ENCODE measurements at regions not wholly inside any gene's neighbourhood (a gene's known extent, or its start where the extent isn't known, plus 50 kb on each side); places are given as distances from the start of the nearest gene placed in this dataset.

DNA sequence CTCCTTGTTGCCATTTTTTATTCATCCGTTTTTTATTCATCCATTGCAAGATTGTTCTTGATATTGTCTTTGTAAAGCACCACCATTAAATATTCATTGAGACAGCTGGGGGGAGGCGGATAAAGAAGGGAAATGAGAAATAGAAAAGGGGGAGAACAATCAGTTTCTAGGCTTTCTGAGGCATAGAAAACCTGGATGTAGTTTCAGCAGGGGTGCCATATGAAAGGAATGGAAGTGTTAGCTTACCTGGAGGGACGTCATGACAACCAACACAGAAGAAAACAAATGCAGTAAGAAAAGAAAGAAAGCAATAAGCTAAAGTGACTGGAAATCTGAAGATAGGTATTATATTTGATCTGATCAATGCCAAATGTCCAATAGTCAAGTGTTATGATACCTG is 276.1 kb downstream of the GASK1B start:
- H3K27me3 ChIP-seq (replicated peaks): no peaks in the 10 kb centered on the region
- no peaks in the 10 kb centered on the region for H3K36me3 ChIP-seq (replicated peaks)
- in situ Hi-C loops (cut with HindIII; ENCODE audit: low pct_ligation_motif_present, low sequenced_read_pairs): no loop called here
- TF ChIP-seq, protein P1, sequence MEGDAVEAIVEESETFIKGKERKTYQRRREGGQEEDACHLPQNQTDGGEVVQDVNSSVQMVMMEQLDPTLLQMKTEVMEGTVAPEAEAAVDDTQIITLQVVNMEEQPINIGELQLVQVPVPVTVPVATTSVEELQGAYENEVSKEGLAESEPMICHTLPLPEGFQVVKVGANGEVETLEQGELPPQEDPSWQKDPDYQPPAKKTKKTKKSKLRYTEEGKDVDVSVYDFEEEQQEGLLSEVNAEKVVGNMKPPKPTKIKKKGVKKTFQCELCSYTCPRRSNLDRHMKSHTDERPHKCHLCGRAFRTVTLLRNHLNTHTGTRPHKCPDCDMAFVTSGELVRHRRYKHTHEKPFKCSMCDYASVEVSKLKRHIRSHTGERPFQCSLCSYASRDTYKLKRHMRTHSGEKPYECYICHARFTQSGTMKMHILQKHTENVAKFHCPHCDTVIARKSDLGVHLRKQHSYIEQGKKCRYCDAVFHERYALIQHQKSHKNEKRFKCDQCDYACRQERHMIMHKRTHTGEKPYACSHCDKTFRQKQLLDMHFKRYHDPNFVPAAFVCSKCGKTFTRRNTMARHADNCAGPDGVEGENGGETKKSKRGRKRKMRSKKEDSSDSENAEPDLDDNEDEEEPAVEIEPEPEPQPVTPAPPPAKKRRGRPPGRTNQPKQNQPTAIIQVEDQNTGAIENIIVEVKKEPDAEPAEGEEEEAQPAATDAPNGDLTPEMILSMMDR (IDR thresholded peaks at IDR 0.05; ENCODE audit: low read depth, low read length, missing control alignments): no peak
- H3K27ac ChIP-seq: no peak overlapping the region
- H3K4me3 ChIP-seq (ENCODE audit: low read depth, low read length): no peak overlapping the region
- no peak for DNase-seq

DNA sequence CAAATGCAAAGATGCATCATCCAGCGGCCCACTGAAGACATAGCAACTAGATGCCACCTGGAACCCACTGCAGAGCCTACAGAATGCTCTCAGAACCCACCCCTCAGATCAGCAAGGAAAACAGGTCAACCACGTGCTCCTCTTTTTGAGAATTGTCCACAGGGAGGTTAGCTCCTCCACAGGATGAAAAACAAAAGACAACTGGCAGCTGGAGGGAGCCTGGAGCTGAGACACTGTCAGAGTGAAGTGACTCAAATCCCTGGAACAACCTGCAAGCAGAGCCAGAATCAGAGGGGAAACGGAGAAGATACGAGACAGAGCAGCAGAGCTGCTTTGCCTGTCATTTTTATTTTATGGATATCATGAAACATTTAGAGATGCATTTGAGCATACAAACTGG is 277.6 kb downstream of the GASK1B start:
- TF ChIP-seq, protein P1 (IDR thresholded peaks at IDR 0.05; ENCODE audit: low read depth, low read length, missing control alignments): no peak
- Histone ChIP-seq H3K27me3 (replicated peaks) (no peaks in the 10 kb centered on the region), H3K27ac (no peak overlapping the region), H3K4me3 (ENCODE audit: low read depth, low read length) (no peak overlapping the region), H3K36me3 (replicated peaks) (no peaks in the 10 kb centered on the region)
- in situ Hi-C loops (cut with HindIII; ENCODE audit: low pct_ligation_motif_present, low sequenced_read_pairs): no loop called here
- DNase-seq: no peak

DNA sequence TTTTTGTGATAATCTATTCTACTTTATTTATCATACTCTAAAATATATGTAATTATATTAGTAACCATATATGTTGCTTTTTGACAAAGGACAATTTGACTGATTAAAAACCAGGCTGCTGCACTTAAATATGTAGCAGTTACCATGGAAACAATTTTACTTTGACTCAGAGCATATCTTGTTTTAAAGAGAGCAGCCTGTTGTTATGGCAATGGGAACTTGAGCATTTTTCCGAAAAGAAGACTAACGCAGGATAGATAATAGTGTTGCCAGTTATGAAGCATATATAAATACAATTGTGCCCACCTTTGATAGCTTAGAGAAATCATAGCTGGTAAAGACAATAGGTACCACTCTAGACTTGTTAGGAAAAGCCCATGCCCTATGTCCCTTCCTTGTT is 283.0 kb downstream of the GASK1B start:
- Histone ChIP-seq H3K27ac (no peak overlapping the region), H3K4me3 (ENCODE audit: low read depth, low read length) (no peak overlapping the region), H3K27me3 (replicated peaks) (no peaks in the 10 kb centered on the region), H3K36me3 (replicated peaks) (no peaks in the 10 kb centered on the region)
- TF ChIP-seq, protein P1 (IDR thresholded peaks at IDR 0.05; ENCODE audit: low read depth, low read length, missing control alignments): no peak
- in situ Hi-C loops (cut with HindIII; ENCODE audit: low pct_ligation_motif_present, low sequenced_read_pairs): no loop called here
- no peak for DNase-seq

DNA sequence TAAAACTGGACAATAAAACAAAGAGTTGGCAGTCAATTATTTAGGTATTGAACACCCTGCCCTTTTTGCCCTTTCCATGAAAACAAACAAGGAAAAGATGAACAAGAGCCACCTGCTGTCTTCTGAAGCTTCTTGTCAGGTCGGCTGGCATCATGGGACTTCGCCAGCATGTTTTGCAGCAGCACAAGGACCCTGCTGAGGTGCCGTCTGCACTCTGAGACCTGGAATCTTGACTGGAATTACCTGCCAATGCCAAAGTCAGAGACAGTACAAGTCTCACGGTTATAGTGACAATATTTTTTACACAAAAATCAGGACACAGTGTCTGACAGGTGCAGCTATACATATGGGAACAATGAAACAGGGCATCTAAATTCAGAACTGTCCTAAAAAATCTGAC is 284.5 kb downstream of the GASK1B start:
- in situ Hi-C loops (cut with HindIII; ENCODE audit: low pct_ligation_motif_present, low sequenced_read_pairs): no loop called here
- TF ChIP-seq, protein P1 (IDR thresholded peaks at IDR 0.05; ENCODE audit: low read depth, low read length, missing control alignments): no peak
- no peak for DNase-seq
- Histone ChIP-seq H3K27me3 (replicated peaks) (no peaks in the 10 kb centered on the region), H3K4me3 (ENCODE audit: low read depth, low read length) (no peak overlapping the region), H3K27ac (no peak overlapping the region), H3K36me3 (replicated peaks) (no peaks in the 10 kb centered on the region)

DNA sequence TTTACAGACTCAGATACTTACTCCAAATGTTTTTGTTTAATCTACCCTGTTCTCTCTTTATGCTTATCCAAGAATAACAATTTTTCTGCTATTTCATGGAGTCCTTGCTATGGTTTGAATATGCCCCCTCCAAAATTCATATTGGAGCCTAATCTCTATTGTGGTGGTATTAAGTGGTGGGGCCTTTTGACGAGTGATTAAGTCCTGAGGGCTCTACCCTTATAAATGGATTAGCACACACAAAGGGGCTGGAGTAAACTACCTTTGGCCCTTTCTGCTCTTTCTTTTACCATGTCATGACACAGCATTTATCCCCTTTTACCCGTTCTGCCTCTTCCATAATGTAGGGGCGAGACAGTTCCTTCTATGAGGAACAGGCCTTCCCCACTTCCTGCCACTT is 285.5 kb downstream of the GASK1B start:
- in situ Hi-C loops (cut with HindIII; ENCODE audit: low pct_ligation_motif_present, low sequenced_read_pairs): no loop called here
- no peak for DNase-seq

DNA sequence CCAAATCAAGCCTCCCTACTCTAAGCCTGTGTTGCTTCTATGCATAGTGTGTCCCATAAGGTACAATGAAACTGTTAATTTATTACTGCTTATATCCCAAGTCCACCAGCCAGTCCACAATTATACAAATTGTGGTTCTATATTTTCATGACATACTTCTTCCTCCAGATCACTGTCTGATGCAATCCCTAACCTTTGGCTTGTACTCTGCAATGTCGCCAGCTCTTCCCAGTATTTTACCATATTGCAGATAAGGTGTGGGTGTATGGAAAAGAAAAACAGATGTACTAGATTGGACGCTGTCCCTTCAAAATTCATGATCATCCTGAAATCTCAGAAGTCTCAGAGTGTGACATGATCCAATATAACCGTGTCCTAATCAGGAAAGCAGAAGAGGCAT is 286.2 kb downstream of the GASK1B start:
- in situ Hi-C loops (cut with HindIII; ENCODE audit: low pct_ligation_motif_present, low sequenced_read_pairs): no loop called here
- Histone ChIP-seq H3K4me3 (ENCODE audit: low read depth, low read length) (no peak overlapping the region), H3K27ac (no peak overlapping the region), H3K36me3 (replicated peaks) (no peaks in the 10 kb centered on the region), H3K27me3 (replicated peaks) (no peaks in the 10 kb centered on the region)
- TF ChIP-seq, protein P1 (IDR thresholded peaks at IDR 0.05; ENCODE audit: low read depth, low read length, missing control alignments): no peak
- no peak for DNase-seq

More for the DNA sequence above, 285.5 kb downstream of the GASK1B start:
- H3K36me3 ChIP-seq (replicated peaks): no peaks in the 10 kb centered on the region
- TF ChIP-seq, protein P1 (IDR thresholded peaks at IDR 0.05; ENCODE audit: low read depth, low read length, missing control alignments): no peak
- no peak overlapping the region for H3K4me3 ChIP-seq (ENCODE audit: low read depth, low read length)
- no peaks in the 10 kb centered on the region for H3K27me3 ChIP-seq (replicated peaks)
- no peak overlapping the region for H3K27ac ChIP-seq
